NCI-H1436 treated with DMSO at 0.1 percent for 48 hours (cell line): ENCODE measurements at regions not wholly inside any gene's neighbourhood (a gene's known extent, or its start where the extent isn't known, plus 50 kb on each side); places are given as distances from the start of the nearest gene placed in this dataset.
"Not testable (repeated sequence)": the region's sequence is repeated elsewhere in the genome, so short reads cannot be mapped to it uniquely, and the experiment has no call there.

Experiments used
- DNase-seq: peaks from one replicate; lab custom pipeline; 2025; lab: John Stamatoyannopoulos, UW

- DNase-seq: peak; percentile 87
Observed at GRCh38 chr16:48680881-48681280, 70.9 kb upstream of the N4BP1 start.

- DNase-seq: no peak
Observed at GRCh38 chr16:48676836-48677235, 66.9 kb upstream of the N4BP1 start.

- not testable (repeated sequence) for DNase-seq
Observed at GRCh38 chr16:48668184-48668583, 58.2 kb upstream of the N4BP1 start.

- no peak for DNase-seq
Observed at GRCh38 chr16:48659940-48660339, 50.0 kb upstream of the N4BP1 start.
